ENCODE measurements at regions not wholly inside any gene's neighbourhood (a gene's known extent, or its start where the extent isn't known, plus 50 kb on each side); places are given as distances from the start of the nearest gene placed in this dataset.

GRCh38 chr4:14313757-14314156 is 686.2 kb upstream of the BOD1L1 start:
- TF ChIP-seq EZH2phosphoT487 (IDR thresholded peaks at IDR 0.05; ENCODE audit: low read length): no peak
- TF ChIP-seq CTCF (IDR thresholded peaks at IDR 0.05; ENCODE audit: low read length): no peak
- no peak for TF ChIP-seq EZH2 (optimal IDR thresholded peaks at IDR 0.05; ENCODE audit: low read depth, low read length)
- no peak overlapping the region for H3K4me3 ChIP-seq (ENCODE audit: low read length)

GRCh38 chr4:14315129-14315528 is 687.2 kb upstream of the CPEB2 start:
- Histone ChIP-seq H4K20me1 (ENCODE audit: insufficient read depth, low read length) (no peaks in the 10 kb centered on the region), H3F3A (ENCODE audit: insufficient read depth, low read length) (peaks cover 8% of the 10 kb centered on the region; the same call in 1 of the 2 replicates), H3K9me3 (replicated peaks; ENCODE audit: insufficient read depth, low read length) (no peaks in the 10 kb centered on the region), H3K27ac (ENCODE audit: low read length) (peak overlapping the region; percentile 49), H3K9ac (ENCODE audit: low read length) (peak overlapping the region; percentile 24; the same call in 1 of the 2 replicates), H3K4me3 (ENCODE audit: low read length) (peak overlapping the region; percentile 22), H3K9me2 (replicated peaks; ENCODE audit: insufficient read depth, low read length) (no peaks in the 10 kb centered on the region), H3K79me2 (ENCODE audit: low read length) (no peaks in the 10 kb centered on the region), H2AFZ (ENCODE audit: low read length) (peak overlapping the region; percentile 68), H3K4me1 (ENCODE audit: low read length) (peaks cover 20% of the 10 kb centered on the region), H3K36me3 (replicated peaks; ENCODE audit: insufficient read depth, low read length) (no peaks in the 10 kb centered on the region), H3K4me2 (ENCODE audit: low read depth, low read length) (peak overlapping the region; percentile 70), H3K27me3 (replicated peaks; ENCODE audit: insufficient read depth, low read length) (no peaks in the 10 kb centered on the region)
- peak; percentile 36 for DNase-seq
- TF ChIP-seq EZH2phosphoT487 (IDR thresholded peaks at IDR 0.05; ENCODE audit: low read length) (no peak), CTCF (IDR thresholded peaks at IDR 0.05; ENCODE audit: low read length) (no peak), EZH2 (optimal IDR thresholded peaks at IDR 0.05; ENCODE audit: low read depth, low read length) (no peak)

More at GRCh38 chr4:14313757-14314156, 686.2 kb upstream of the BOD1L1 start:
- H3K27ac ChIP-seq (ENCODE audit: low read length): no peak overlapping the region
- H3K9ac ChIP-seq (ENCODE audit: low read length): no peak overlapping the region
- no peaks in the 10 kb centered on the region for H4K20me1 ChIP-seq (ENCODE audit: insufficient read depth, low read length)
- H3K9me2 ChIP-seq (replicated peaks; ENCODE audit: insufficient read depth, low read length): no peaks in the 10 kb centered on the region
- no peak overlapping the region for H3K4me2 ChIP-seq (ENCODE audit: low read depth, low read length)
- no peaks in the 10 kb centered on the region for H3K36me3 ChIP-seq (replicated peaks; ENCODE audit: insufficient read depth, low read length)
- H3F3A ChIP-seq (ENCODE audit: insufficient read depth, low read length): peaks cover 8% of the 10 kb centered on the region; the same call in 1 of the 2 replicates
- no peaks in the 10 kb centered on the region for H3K79me2 ChIP-seq (ENCODE audit: low read length)
- no peak overlapping the region for H2AFZ ChIP-seq (ENCODE audit: low read length)
- H3K4me1 ChIP-seq (ENCODE audit: low read length): peaks cover 20% of the 10 kb centered on the region
- DNase-seq: no peak
- H3K9me3 ChIP-seq (replicated peaks; ENCODE audit: insufficient read depth, low read length): no peaks in the 10 kb centered on the region
- H3K27me3 ChIP-seq (replicated peaks; ENCODE audit: insufficient read depth, low read length): no peaks in the 10 kb centered on the region

- no peak for DNase-seq
- no peaks in the 10 kb centered on the region for H3K79me2 ChIP-seq (ENCODE audit: low read length)
- no peaks in the 10 kb centered on the region for H4K20me1 ChIP-seq (ENCODE audit: insufficient read depth, low read length)
- TF ChIP-seq CTCF (IDR thresholded peaks at IDR 0.05; ENCODE audit: low read length) (no peak), EZH2 (optimal IDR thresholded peaks at IDR 0.05; ENCODE audit: low read depth, low read length) (no peak), EZH2phosphoT487 (IDR thresholded peaks at IDR 0.05; ENCODE audit: low read length) (no peak)
- no peaks in the 10 kb centered on the region for H3K36me3 ChIP-seq (replicated peaks; ENCODE audit: insufficient read depth, low read length)
- H3K4me2 ChIP-seq (ENCODE audit: low read depth, low read length): no peak overlapping the region
- H3K27ac ChIP-seq (ENCODE audit: low read length): no peak overlapping the region
- H3K27me3 ChIP-seq (replicated peaks; ENCODE audit: insufficient read depth, low read length): no peaks in the 10 kb centered on the region
- H3K4me3 ChIP-seq (ENCODE audit: low read length): no peak overlapping the region
- H3K9ac ChIP-seq (ENCODE audit: low read length): no peak overlapping the region
- peaks cover 20% of the 10 kb centered on the region for H3K4me1 ChIP-seq (ENCODE audit: low read length)
- peaks cover 8% of the 10 kb centered on the region; the same call in 1 of the 2 replicates for H3F3A ChIP-seq (ENCODE audit: insufficient read depth, low read length)
- H3K9me3 ChIP-seq (replicated peaks; ENCODE audit: insufficient read depth, low read length): no peaks in the 10 kb centered on the region
- H2AFZ ChIP-seq (ENCODE audit: low read length): no peak overlapping the region
- no peaks in the 10 kb centered on the region for H3K9me2 ChIP-seq (replicated peaks; ENCODE audit: insufficient read depth, low read length)
Measured at GRCh38 chr4:14317351-14317750, 684.9 kb upstream of the CPEB2 start.

Measured in MM.1S (cell line).